ENCODE measurements at regions not wholly inside any gene's neighbourhood (a gene's known extent, or its start where the extent isn't known, plus 50 kb on each side); places are given as distances from the start of the nearest gene placed in this dataset.

DNA sequence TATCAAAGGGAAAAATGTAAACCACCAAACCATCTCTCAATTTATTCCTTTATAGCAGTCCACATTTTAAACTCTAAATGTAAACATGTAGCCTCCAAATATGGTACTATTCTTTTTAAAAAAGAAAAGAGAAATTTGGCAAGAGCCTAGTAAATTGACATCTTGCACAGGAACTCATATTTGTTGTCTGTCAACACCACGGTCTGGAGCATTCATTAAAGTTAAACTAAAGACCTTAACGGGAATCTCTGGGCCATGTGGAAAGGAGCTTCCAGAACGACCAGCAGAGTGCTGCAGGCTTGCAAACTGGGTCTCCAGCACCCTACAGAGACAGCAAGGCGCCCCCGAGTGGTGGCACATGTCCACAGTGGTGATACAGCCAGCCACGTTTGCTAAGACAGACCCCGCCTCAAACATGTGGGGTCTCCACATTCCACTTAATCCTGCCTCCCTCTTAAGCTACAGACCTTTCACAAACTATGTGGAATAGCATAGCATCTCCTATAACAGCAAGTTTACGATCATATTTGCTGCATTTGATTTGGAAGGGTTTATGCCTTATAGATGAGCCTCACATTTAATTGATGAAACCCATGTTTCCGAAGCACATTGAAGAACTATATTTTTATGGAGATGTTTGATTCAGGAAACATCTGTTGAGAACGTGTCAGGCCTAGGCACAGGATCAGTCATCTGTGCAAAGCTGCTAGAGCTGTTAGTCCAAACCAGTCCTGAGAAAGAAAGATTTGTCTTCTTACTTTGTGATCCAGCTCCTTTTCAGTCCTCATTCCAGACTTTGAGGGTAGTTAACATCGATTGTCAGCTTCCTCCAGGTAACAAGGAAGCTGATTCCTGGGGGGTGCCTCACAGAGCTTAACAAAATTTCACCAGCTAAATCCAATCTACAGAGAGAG, 96.4 kb upstream of the BACE2 start:
- H3K4me3 Mint-ChIP-seq: no peak overlapping the region
- no peak overlapping the region for H3K27ac Mint-ChIP-seq
- intact Hi-C loops (cut with micrococcal nuclease): no loop called here
- no peaks in the 10 kb centered on the region for H4K20me1 ChIP-seq (ENCODE audit: control insufficient read depth, insufficient read depth, low read length, poor library complexity, severe bottlenecking)
- CTCF ChIA-PET: interaction anchor here (1.1 kb wide), 1 partner anchor 11 kb away, joined by 3 read pairs; no protein-coding TSS in a partner anchor
- DNase-seq (no peak), ATAC-seq (ENCODE audit: low read depth) (no peak)
- H3K4me3 ChIP-seq (ENCODE audit: control extremely low read depth in 1 of 5, extremely low read depth in 1 of 5, insufficient read depth in 1 of 5, low read depth in 2 of 5, low read length in 4 of 5): no peak overlapping the region
- no peaks in the 10 kb centered on the region for H3K9me3 Mint-ChIP-seq (ENCODE audit: insufficient read depth)
- peaks cover 8% of the 10 kb centered on the region in 2 donors for H3K4me1 ChIP-seq (ENCODE audit: control insufficient read depth in 2 of 2, insufficient read depth in 2 of 2, low read length in 2 of 2)
- no peaks in the 10 kb centered on the region for H3K79me2 ChIP-seq (ENCODE audit: control insufficient read depth, insufficient read depth, low read length)
- H3K9me3 ChIP-seq (ENCODE audit: control extremely low read depth in 1 of 3, control insufficient read depth in 2 of 3, insufficient read depth in 1 of 3, low read length in 2 of 3): peaks cover 0 to 8% (median 0%) of the 10 kb centered on the region in 3 donors
- no peak overlapping the region for H3K27ac ChIP-seq (ENCODE audit: low read length in 2 of 2)
- H3K36me3 ChIP-seq (replicated peaks in 1 of 2; ENCODE audit: control extremely low read depth in 1 of 2, control insufficient read depth in 1 of 2, extremely low read depth in 1 of 2, insufficient read depth in 2 of 2, low read length in 1 of 2): no peaks in the 10 kb centered on the region
- no peak overlapping the region for H2AFZ ChIP-seq (ENCODE audit: insufficient read depth, low read depth, low read length, poor library complexity, severe bottlenecking)
- TF ChIP-seq, protein P1, sequence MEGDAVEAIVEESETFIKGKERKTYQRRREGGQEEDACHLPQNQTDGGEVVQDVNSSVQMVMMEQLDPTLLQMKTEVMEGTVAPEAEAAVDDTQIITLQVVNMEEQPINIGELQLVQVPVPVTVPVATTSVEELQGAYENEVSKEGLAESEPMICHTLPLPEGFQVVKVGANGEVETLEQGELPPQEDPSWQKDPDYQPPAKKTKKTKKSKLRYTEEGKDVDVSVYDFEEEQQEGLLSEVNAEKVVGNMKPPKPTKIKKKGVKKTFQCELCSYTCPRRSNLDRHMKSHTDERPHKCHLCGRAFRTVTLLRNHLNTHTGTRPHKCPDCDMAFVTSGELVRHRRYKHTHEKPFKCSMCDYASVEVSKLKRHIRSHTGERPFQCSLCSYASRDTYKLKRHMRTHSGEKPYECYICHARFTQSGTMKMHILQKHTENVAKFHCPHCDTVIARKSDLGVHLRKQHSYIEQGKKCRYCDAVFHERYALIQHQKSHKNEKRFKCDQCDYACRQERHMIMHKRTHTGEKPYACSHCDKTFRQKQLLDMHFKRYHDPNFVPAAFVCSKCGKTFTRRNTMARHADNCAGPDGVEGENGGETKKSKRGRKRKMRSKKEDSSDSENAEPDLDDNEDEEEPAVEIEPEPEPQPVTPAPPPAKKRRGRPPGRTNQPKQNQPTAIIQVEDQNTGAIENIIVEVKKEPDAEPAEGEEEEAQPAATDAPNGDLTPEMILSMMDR (IDR thresholded peaks at IDR 0.05): no peak
- TF ChIP-seq EZH2 (IDR thresholded peaks at IDR 0.05; ENCODE audit: borderline replicate concordance, insufficient read depth, low read depth, low read length, poor library complexity, severe bottlenecking): no peak
- H3K4me2 ChIP-seq (replicated peaks; ENCODE audit: low read depth, low read length, poor library complexity, severe bottlenecking): no peak overlapping the region
- peaks cover 30% of the 10 kb centered on the region for H3K27me3 Mint-ChIP-seq
- peaks cover 0 to 20% (median 9%) of the 10 kb centered on the region in 4 experiments for H3K27me3 ChIP-seq (replicated peaks in 1 of 4; ENCODE audit: control extremely low read depth in 1 of 4, control insufficient read depth in 3 of 4, insufficient read depth in 4 of 4, low read length in 3 of 4)
- H3K4me1 Mint-ChIP-seq: peaks cover 10% of the 10 kb centered on the region
- H3K9ac ChIP-seq (ENCODE audit: low read length): no peak overlapping the region
- WGBS (ENCODE audit: insufficient coverage): 57% methylated on average over 8 of the region's 11 CpGs
- POLR2A ChIA-PET: no interaction called here

DNA sequence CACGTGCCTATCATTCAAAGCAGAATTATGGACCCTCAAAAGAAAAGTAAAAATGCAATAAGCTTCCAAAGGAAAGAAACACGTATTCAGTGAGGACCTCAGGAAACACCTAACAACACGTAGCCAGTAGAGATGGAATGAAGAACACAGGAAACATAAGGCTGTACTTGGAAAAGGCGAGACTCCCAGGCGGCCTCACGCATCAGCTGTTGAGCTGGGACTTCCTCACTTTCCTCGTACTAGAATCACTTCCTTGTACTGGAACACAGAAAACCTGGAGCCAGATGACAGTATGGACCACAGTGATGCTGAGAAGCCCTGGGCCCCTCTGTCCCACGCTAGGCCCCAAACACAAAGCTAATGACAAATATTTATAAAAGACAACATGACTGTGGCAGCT, 94.4 kb upstream of the BACE2 start:
- POLR2A ChIA-PET: no interaction called here
- intact Hi-C loops (cut with micrococcal nuclease): no loop called here

More for the DNA sequence above, 94.4 kb upstream of the BACE2 start:
- Histone ChIP-seq H3K79me2 (ENCODE audit: control insufficient read depth, insufficient read depth, low read length) (no peaks in the 10 kb centered on the region), H3K27me3 (replicated peaks in 1 of 4; ENCODE audit: control extremely low read depth in 1 of 4, control insufficient read depth in 3 of 4, insufficient read depth in 4 of 4, low read length in 3 of 4) (peaks cover 0 to 10% (median 6%) of the 10 kb centered on the region in 4 experiments), H2AFZ (ENCODE audit: insufficient read depth, low read depth, low read length, poor library complexity, severe bottlenecking) (no peak overlapping the region), H3K4me3 (ENCODE audit: control extremely low read depth in 1 of 5, extremely low read depth in 1 of 5, insufficient read depth in 1 of 5, low read depth in 2 of 5, low read length in 4 of 5) (no peak overlapping the region), H4K20me1 (ENCODE audit: control insufficient read depth, insufficient read depth, low read length, poor library complexity, severe bottlenecking) (no peaks in the 10 kb centered on the region), H3K27ac (ENCODE audit: low read length in 2 of 2) (no peak overlapping the region), H3K9ac (ENCODE audit: low read length) (no peak overlapping the region), H3K36me3 (replicated peaks in 1 of 2; ENCODE audit: control extremely low read depth in 1 of 2, control insufficient read depth in 1 of 2, extremely low read depth in 1 of 2, insufficient read depth in 2 of 2, low read length in 1 of 2) (no peaks in the 10 kb centered on the region), H3K4me1 (ENCODE audit: control insufficient read depth in 2 of 2, insufficient read depth in 2 of 2, low read length in 2 of 2) (peaks cover 5 to 6% of the 10 kb centered on the region in 2 donors), H3K9me3 (ENCODE audit: control extremely low read depth in 1 of 3, control insufficient read depth in 2 of 3, insufficient read depth in 1 of 3, low read length in 2 of 3) (peaks cover 0 to 8% (median 0%) of the 10 kb centered on the region in 3 donors), H3K4me2 (replicated peaks; ENCODE audit: low read depth, low read length, poor library complexity, severe bottlenecking) (no peak overlapping the region)
- peaks cover 17% of the 10 kb centered on the region for H3K27me3 Mint-ChIP-seq
- CTCF ChIA-PET: interaction anchor here (1.2 kb wide), 1 partner anchor 9 kb away, joined by 3 read pairs; no protein-coding TSS in a partner anchor
- H3K4me3 Mint-ChIP-seq: no peak overlapping the region
- H3K4me1 Mint-ChIP-seq: peaks cover 7% of the 10 kb centered on the region
- no peak overlapping the region for H3K27ac Mint-ChIP-seq
- TF ChIP-seq, protein P1 (IDR thresholded peaks at IDR 0.05): no peak
- TF ChIP-seq EZH2 (IDR thresholded peaks at IDR 0.05; ENCODE audit: borderline replicate concordance, insufficient read depth, low read depth, low read length, poor library complexity, severe bottlenecking): no peak
- WGBS (ENCODE audit: insufficient coverage): 69% methylated on average over 7 of the region's 8 CpGs
- ATAC-seq (ENCODE audit: low read depth): no peak
- DNase-seq: no peak
- H3K9me3 Mint-ChIP-seq (ENCODE audit: insufficient read depth): no peaks in the 10 kb centered on the region
